Smooth muscle cell (in vitro differentiated cells): ENCODE measurements at regions not wholly inside any gene's neighbourhood (a gene's known extent, or its start where the extent isn't known, plus 50 kb on each side); places are given as distances from the start of the nearest gene placed in this dataset.

Experiments
- DNase-seq: peaks from one replicate; lab custom pipeline; 2025; ENCODE audit not compliant: unreplicated experiment; lab: John Stamatoyannopoulos, UW
- H2AFZ ChIP-seq: fragments of 200-600 bp; sonication (generic); 2 replicates; pipeline ENCODE4 v1.6.0; 2016; ENCODE audit warnings: antibody characterized with exemption, low read depth, mild to moderate bottlenecking
- H3F3A ChIP-seq: fragments of 200-600 bp; sonication (generic); 2 replicates; pipeline ENCODE4 v1.6.0; 2017; ENCODE audit warnings: antibody characterized with exemption, low read depth
- H3K27ac ChIP-seq: fragments of 200-600 bp; sonication (generic); 2 replicates; pipeline ENCODE4 v1.5.1; 2016; ENCODE audit warnings: low read depth, mild to moderate bottlenecking
- H3K27me3 ChIP-seq: fragments of 200-600 bp; sonication (generic); 2 replicates; pipeline ENCODE4 v1.6.1; 2016; ENCODE audit warnings: low read depth, mild to moderate bottlenecking
- H3K36me3 ChIP-seq: fragments of 200-600 bp; sonication (generic); 2 replicates; pipeline ENCODE4 v1.5.1; 2016; ENCODE audit warnings: low read depth
- H3K4me1 ChIP-seq: fragments of 200-600 bp; sonication (generic); 2 replicates; pipeline ENCODE4 v1.5.1; 2016; ENCODE audit warnings: low read depth
- H3K4me2 ChIP-seq: fragments of 200-600 bp; sonication (generic); 2 replicates; pipeline ENCODE4 v1.6.0; 2016; ENCODE audit warnings: mild to moderate bottlenecking
- H3K4me3 ChIP-seq: fragments of 200-600 bp; sonication (generic); 2 replicates; pipeline ENCODE4 v1.5.1; 2016; ENCODE audit warnings: mild to moderate bottlenecking
- H3K79me2 ChIP-seq: fragments of 200-600 bp; sonication (generic); 2 replicates; pipeline ENCODE4 v1.6.0; 2016; ENCODE audit warnings: low read depth, mild to moderate bottlenecking
- H3K9ac ChIP-seq: fragments of 200-600 bp; sonication (generic); 2 replicates; pipeline ENCODE4 v1.6.0; 2016; ENCODE audit warnings: low read depth
- H3K9me3 ChIP-seq: fragments of 200-600 bp; sonication (generic); replicated peaks from 2 replicates; pipeline ENCODE4 v1.5.1; 2016; ENCODE audit warnings: low read depth
- H4K20me1 ChIP-seq: fragments of 200-600 bp; sonication (generic); 2 replicates; pipeline ENCODE4 v1.6.0; 2016; ENCODE audit warnings: low read depth
- WGBS: methylation state at CpG from one replicate; pipeline ENCODE4 v1.1.7; 2016; ENCODE audit warnings: low lambda C conversion rate; 5-methylcytosine and 5-hydroxymethylcytosine counted together
- TF ChIP-seq, protein P1 (sequence below): fragments of 200-600 bp; sonication (generic); IDR thresholded peaks from 2 replicates; pipeline ENCODE4 v1.5.1; 2017; ENCODE audit warnings: borderline replicate concordance, mild to moderate bottlenecking, antibody characterized with exemption; ENCODE audit not compliant: insufficient read depth, poor library complexity, severe bottlenecking

DNA sequence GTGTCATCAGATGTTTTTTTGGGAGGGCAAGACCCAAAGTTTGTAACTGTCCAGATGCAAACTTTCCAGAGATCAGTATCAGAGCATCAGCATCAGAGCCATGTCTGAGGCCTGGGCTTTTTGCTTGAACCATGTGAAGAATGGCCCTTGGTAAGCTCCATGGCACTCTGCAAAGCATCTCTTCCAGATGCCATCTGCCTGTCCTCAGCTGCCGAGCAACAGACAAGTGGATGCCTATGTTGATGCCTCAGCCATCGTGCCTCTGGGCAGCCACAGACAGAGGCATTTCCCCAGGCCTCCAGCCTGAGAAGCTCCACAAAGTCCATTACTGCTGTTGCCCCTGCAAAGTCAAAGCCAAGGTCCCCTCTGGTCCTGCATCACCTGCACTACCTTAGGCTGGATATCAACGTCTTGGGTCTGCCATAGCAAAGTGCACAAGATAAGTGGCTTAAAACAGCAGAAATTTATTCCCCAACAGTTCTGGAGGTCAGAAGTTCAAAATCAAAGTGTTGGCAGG, 670.2 kb upstream of the MKI67 start:
- no peaks in the 10 kb centered on the region for H4K20me1 ChIP-seq
- TF ChIP-seq, protein P1, sequence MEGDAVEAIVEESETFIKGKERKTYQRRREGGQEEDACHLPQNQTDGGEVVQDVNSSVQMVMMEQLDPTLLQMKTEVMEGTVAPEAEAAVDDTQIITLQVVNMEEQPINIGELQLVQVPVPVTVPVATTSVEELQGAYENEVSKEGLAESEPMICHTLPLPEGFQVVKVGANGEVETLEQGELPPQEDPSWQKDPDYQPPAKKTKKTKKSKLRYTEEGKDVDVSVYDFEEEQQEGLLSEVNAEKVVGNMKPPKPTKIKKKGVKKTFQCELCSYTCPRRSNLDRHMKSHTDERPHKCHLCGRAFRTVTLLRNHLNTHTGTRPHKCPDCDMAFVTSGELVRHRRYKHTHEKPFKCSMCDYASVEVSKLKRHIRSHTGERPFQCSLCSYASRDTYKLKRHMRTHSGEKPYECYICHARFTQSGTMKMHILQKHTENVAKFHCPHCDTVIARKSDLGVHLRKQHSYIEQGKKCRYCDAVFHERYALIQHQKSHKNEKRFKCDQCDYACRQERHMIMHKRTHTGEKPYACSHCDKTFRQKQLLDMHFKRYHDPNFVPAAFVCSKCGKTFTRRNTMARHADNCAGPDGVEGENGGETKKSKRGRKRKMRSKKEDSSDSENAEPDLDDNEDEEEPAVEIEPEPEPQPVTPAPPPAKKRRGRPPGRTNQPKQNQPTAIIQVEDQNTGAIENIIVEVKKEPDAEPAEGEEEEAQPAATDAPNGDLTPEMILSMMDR = no peak
- no peaks in the 10 kb centered on the region for H3K27me3 ChIP-seq
- no peak overlapping the region for H3K27ac ChIP-seq
- no peaks in the 10 kb centered on the region for H3K79me2 ChIP-seq
- DNase-seq = no peak
- H3K4me2 ChIP-seq = no peak overlapping the region
- no peaks in the 10 kb centered on the region for H3K4me1 ChIP-seq
- no peak overlapping the region for H2AFZ ChIP-seq
- H3K36me3 ChIP-seq = no peaks in the 10 kb centered on the region
- no peaks in the 10 kb centered on the region for H3F3A ChIP-seq
- H3K4me3 ChIP-seq = no peak overlapping the region
- no peaks in the 10 kb centered on the region for H3K9me3 ChIP-seq
- no peak overlapping the region for H3K9ac ChIP-seq
- WGBS = 86% methylated on average over 3 of the region's 3 CpGs

DNA sequence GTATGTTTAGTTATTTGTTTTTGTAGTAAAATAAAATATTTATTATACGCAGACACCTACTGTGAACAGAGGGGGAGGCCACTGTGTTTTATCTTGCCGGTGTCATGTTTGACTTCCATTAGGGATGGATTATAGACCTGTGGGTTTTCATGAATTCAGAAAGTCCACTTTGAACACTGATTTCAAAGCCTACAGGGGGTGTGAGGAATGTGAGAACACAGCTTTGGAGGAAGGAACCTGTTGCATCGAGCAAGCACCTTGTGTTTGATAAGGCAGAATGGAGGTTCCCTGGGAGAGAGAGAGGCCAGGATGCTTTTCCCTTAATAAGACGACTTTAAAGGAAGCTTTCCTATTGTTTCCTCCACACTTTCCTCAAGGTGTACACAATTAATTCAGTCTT, 665.0 kb upstream of the MGMT start:
- H3K9ac ChIP-seq = no peak overlapping the region
- H3K9me3 ChIP-seq = no peaks in the 10 kb centered on the region
- H3K4me1 ChIP-seq = no peaks in the 10 kb centered on the region
- H4K20me1 ChIP-seq = no peaks in the 10 kb centered on the region
- H3F3A ChIP-seq = no peaks in the 10 kb centered on the region
- WGBS = 80% methylated on average over 4 of the region's 4 CpGs
- H3K79me2 ChIP-seq = no peaks in the 10 kb centered on the region
- no peak overlapping the region for H3K27ac ChIP-seq
- H2AFZ ChIP-seq = no peak overlapping the region
- no peak overlapping the region for H3K4me3 ChIP-seq
- H3K36me3 ChIP-seq = no peaks in the 10 kb centered on the region
- no peaks in the 10 kb centered on the region for H3K27me3 ChIP-seq
- TF ChIP-seq, protein P1 = no peak
- no peak for DNase-seq
- no peak overlapping the region for H3K4me2 ChIP-seq

DNA sequence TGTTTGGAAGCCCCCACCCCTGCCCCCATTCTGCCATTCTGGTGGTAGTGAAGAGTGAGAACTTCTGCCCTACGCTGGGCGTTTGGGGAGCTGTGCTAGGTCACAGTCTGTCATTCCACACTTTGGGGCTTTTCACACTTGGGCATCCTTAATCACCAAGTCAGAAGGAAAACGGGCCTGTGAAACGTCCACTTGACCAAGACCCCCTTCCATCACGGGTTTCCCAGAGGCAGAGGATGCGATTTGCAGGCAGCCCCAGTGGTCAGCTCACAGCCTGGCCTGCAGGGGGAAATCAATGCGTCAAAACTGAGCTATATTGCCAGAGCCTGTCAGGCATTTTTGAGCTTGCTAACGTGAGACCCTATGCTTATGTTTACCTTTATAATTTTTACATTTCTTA, 663.3 kb upstream of the MGMT start:
- Histone ChIP-seq H3K27me3 (no peaks in the 10 kb centered on the region), H3K9me3 (no peaks in the 10 kb centered on the region), H3K79me2 (no peaks in the 10 kb centered on the region), H3K4me2 (no peak overlapping the region), H3K4me1 (no peaks in the 10 kb centered on the region), H3K36me3 (no peaks in the 10 kb centered on the region), H3F3A (no peaks in the 10 kb centered on the region), H3K4me3 (no peak overlapping the region), H2AFZ (no peak overlapping the region), H3K27ac (no peak overlapping the region), H3K9ac (no peak overlapping the region), H4K20me1 (no peaks in the 10 kb centered on the region)
- TF ChIP-seq, protein P1 = no peak
- DNase-seq = no peak
- WGBS = 62% methylated on average over 8 of the region's 8 CpGs

DNA sequence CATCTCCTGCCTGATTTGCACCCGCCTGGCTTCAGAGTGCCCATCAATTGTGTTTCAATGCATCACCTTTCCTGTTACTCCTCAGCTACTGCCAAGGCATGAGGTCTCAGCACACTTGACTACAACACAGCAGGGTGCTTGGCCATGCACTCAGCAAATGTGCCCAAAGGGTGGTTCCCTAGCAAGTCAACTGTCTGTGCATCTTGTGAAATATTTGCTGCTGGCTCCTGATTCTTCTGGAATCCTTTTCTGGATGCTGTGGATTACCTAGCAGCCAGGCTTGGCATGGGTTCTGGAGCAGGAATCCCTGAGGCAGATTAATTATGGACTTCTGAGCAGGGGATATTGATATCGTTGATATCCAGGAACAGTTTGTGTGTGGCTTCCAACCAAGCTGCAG, 662.6 kb upstream of the MGMT start:
- no peak overlapping the region for H3K9ac ChIP-seq
- H3K4me3 ChIP-seq = no peak overlapping the region
- H3K27me3 ChIP-seq = no peaks in the 10 kb centered on the region
- H3K27ac ChIP-seq = no peak overlapping the region
- no peaks in the 10 kb centered on the region for H3F3A ChIP-seq
- 91% methylated on average over 2 of the region's 2 CpGs for WGBS
- no peak overlapping the region for H3K4me2 ChIP-seq
- no peaks in the 10 kb centered on the region for H4K20me1 ChIP-seq
- no peaks in the 10 kb centered on the region for H3K4me1 ChIP-seq
- no peaks in the 10 kb centered on the region for H3K79me2 ChIP-seq
- no peak overlapping the region for H2AFZ ChIP-seq
- no peaks in the 10 kb centered on the region for H3K36me3 ChIP-seq
- TF ChIP-seq, protein P1 = no peak
- DNase-seq = no peak
- H3K9me3 ChIP-seq = no peaks in the 10 kb centered on the region
